Endothelial cell of umbilical vein (primary cell): ENCODE measurements at regions not wholly inside any gene's neighbourhood (a gene's known extent, or its start where the extent isn't known, plus 50 kb on each side); places are given as distances from the start of the nearest gene placed in this dataset.

Source experiments
- EZH2 ChIP-seq: IDR thresholded peaks from 2 replicates; pipeline ENCODE4 v1.6.1; 2012; ENCODE audit warnings: borderline replicate concordance, low read depth, mild to moderate bottlenecking, moderate library complexity, low read length, inconsistent platforms; ENCODE audit not compliant: severe bottlenecking
- JUN ChIP-seq: IDR thresholded peaks from 2 replicates; pipeline ENCODE4 v1.6.1; 2011; ENCODE audit warnings: borderline replicate concordance, low read depth; ENCODE audit not compliant: insufficient read length, insufficient read depth
- POLR2AphosphoS5 ChIP-seq: IDR thresholded peaks from 2 replicates; pipeline ENCODE4 v1.6.1; 2012; ENCODE audit warnings: low read depth, mild to moderate bottlenecking, control low read depth, low read length, moderate library complexity; ENCODE audit not compliant: insufficient read depth
- TF ChIP-seq, protein P1 (sequence below), 2 donors: IDR thresholded peaks; 1 replicate in 1 of 2; 2 replicates in 1 of 2; pipeline ENCODE4 v1.5.1; 2011; ENCODE audit warnings: low read length in 2 of 2, mild to moderate bottlenecking in 2 of 2, moderate library complexity in 2 of 2, control low read depth in 1 of 2, inconsistent platforms in 1 of 2, low read depth in 1 of 2; ENCODE audit not compliant: insufficient read depth in 1 of 2; ENCODE audit errors: extremely low read depth in 1 of 2

GRCh38 chr5:39662945-39663344, 238.2 kb upstream of the DAB2 start:
- TF ChIP-seq, protein P1, sequence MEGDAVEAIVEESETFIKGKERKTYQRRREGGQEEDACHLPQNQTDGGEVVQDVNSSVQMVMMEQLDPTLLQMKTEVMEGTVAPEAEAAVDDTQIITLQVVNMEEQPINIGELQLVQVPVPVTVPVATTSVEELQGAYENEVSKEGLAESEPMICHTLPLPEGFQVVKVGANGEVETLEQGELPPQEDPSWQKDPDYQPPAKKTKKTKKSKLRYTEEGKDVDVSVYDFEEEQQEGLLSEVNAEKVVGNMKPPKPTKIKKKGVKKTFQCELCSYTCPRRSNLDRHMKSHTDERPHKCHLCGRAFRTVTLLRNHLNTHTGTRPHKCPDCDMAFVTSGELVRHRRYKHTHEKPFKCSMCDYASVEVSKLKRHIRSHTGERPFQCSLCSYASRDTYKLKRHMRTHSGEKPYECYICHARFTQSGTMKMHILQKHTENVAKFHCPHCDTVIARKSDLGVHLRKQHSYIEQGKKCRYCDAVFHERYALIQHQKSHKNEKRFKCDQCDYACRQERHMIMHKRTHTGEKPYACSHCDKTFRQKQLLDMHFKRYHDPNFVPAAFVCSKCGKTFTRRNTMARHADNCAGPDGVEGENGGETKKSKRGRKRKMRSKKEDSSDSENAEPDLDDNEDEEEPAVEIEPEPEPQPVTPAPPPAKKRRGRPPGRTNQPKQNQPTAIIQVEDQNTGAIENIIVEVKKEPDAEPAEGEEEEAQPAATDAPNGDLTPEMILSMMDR (IDR thresholded peaks at IDR 0.05; ENCODE audit: extremely low read depth in 1 of 2, insufficient read depth in 1 of 2, low read depth in 1 of 2, low read length in 2 of 2) = no peak
- TF ChIP-seq EZH2 = no peak
- TF ChIP-seq POLR2AphosphoS5 = no peak
- no peak for TF ChIP-seq JUN
